T follicular helper cell (primary cell): ENCODE measurements at regions not wholly inside any gene's neighbourhood (a gene's known extent, or its start where the extent isn't known, plus 50 kb on each side); places are given as distances from the start of the nearest gene placed in this dataset.
"Not testable (repeated sequence)": the region's sequence is repeated elsewhere in the genome, so short reads cannot be mapped to it uniquely, and the experiment has no call there.

Experiments used
- DNase-seq: peaks from one replicate; pipeline ENCODE4 v3.0.0-alpha.2; 2020; ENCODE audit warnings: low read depth

- DNase-seq = no peak
Measured at GRCh38 chr7:94174956-94175355, 170.8 kb upstream of the BET1 start.

DNA sequence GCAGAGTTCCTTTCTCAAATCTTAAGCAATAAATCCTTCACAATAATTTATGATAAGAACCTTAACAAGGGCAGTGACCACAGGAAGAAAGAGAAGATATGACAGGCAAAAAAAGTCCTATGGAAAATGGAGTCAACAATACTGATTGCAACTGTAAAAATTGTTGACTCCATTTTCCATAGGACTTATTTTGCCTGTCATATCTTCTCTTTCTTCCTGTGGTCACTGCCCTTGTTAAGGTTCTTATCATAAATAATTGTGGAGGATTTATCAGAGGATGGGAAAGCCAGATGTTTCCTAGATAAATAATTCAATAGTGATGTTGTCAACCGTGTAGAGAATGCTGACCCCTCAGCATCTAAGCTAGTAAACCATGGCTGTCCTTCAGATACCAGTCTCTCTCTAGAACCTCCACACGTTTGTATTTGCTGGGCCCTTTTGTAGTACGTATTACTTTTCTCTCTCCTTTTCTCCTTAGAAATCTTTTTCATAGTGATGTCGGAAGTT is 172.6 kb upstream of the BET1 start:
- DNase-seq = no peak

DNA sequence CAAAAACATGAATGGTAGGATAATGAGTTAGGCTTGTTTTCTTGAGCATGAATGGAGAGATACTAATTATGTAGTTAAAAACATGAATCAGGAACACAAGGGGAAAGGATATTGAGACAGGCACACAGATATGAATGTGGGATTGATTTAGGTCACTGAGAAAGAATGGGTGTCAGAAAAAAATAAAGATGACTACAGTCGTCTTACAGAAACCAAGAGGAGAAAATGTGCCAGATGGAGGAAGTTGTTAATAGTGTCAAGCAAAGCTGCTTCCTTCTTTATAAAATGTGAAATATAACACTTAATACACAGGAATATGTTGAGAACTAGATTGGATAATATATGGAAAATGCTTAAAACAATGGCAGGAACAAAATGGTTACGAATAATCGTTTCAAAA is 173.3 kb upstream of the BET1 start:
- DNase-seq = no peak

DNA sequence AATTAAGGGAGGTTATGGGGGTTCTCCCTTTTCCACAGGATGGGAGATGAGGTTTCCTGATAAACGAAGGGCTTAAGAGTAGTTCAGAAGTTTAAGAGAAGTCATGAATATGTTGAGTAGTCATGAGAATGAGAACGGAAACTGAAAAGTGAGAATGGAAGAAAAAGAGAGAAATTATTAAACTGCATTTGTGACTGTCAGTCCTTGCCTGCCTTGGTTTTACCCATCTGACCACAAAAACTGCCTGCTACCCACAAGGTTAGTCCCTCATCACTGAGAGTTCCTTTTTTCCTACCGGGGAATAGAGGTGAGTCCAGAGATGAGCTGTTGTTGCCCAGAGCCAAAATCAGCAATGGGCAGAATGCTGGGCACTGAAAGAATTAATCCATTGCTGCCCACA is 174.1 kb upstream of the BET1 start:
- no peak for DNase-seq

DNA sequence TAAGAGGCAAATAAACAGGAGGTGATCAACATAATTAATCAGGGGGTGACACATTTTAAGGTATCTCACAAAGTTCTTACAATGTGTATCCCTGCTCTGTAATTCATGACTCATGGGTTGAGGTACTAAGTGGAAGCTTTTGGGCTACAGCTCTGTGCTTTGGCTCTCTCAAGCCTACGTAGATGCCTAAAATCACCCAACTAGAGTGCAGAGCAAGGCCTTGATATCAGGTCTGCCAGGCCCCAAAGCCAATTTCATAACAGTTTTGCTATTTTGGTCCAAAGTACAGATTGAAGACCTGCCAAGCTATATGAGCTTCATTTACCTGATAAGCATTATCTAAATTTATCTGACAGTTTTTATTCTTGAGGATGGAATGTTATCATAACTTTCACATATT is 175.3 kb upstream of the BET1 start:
- DNase-seq = no peak

DNA sequence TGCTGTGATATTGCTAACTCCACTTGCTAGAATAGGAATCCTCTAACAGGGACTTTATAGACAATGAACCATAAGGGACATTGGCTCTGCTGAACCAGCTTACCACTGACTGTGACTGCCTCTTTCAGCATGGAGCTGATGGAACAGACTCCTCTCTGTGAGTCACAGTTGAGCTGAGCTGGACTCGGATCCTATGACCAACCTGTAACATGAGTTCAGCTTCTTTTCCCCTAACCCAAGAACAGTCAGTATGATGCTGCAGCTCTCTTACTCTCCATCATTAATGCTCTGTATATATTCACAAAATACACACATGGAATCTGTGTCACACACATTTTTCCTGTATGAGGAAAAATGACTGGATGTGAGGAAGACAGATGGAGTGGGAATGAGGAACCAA is 177.9 kb upstream of the BET1 start:
- no peak for DNase-seq

- no peak for DNase-seq
Measured at GRCh38 chr7:94182721-94183120, 178.6 kb upstream of the BET1 start.

GRCh38 chr7:94183289-94183749 is 179.2 kb upstream of the BET1 start:
- DNase-seq = no peak

DNA sequence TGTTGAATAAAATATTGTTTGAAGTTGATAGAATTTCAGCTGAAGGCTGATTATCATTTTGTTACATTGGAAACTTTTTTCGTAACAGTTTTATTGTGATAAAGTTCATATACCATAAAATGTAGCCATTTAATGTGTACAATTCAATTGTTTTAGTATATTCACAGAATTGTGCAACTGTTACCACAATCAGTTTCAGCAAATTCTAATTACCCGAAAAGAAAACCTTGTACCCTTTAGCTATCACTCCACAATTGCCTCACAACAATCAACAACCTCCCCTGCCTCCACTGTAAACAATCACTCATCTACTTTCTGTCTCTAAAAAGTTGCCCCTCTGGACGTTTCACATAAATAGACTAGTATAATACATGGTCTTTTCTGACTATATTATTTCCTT is 179.7 kb upstream of the BET1 start:
- DNase-seq = no peak

- no peak for DNase-seq
Measured at GRCh38 chr7:94188350-94188749, 184.2 kb upstream of the BET1 start.

GRCh38 chr7:94190599-94191061 is 186.5 kb upstream of the BET1 start:
- no peak for DNase-seq

DNA sequence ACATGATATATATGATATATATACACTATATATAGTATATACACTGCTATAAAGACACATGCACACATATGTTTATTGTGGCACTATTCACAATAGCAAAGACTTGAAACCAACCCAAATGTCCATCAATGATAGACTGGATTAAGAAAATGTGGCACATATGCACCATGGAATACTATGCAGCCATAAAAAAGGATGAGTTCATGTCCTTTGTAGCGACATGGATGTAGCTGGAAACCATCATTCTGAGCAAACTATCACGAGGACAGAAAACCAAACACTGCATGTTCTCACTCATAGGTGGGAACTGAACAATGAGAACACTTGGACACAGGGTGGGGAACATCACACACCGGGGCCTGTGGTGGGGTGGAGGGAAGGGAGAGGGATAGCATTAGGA is 190.3 kb upstream of the BET1 start:
- DNase-seq = not testable (repeated sequence)

DNA sequence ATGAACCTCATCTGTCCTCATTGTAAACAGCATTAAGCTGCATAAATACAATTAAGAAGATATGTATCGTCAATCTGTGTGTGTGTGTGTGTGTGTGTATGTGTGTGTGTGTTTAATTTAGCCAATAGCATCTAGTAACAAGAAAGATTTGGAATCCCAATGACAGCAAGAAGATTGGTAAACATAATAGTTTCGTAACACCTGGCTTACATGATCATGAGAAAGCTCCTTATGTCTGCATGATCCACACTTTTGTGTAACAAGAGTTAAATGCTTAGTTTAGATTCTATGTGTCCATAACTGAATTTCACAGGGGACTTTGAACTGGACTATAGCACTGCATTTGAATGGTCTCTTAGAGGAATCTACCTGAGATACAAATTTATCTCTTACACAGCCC is 191.0 kb upstream of the BET1 start:
- no peak for DNase-seq

DNA sequence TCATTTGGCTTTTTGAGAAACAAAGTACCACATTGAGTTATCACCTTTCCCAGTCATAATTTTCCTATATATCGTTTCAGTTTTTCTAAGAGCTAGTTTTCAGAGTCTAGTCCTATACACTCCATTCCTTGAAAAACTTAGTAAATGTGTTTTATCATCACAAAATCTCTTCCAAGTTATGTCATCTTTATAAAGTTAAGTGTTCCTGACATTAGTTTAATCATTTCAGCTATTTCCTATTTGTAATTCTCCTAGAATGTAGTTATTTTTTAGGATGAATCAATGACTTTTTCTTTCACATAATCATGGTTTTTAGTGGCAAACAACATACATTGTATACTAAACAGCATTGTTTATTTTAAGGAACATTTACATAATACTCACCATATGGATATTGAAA is 191.7 kb upstream of the BET1 start:
- no peak for DNase-seq

DNA sequence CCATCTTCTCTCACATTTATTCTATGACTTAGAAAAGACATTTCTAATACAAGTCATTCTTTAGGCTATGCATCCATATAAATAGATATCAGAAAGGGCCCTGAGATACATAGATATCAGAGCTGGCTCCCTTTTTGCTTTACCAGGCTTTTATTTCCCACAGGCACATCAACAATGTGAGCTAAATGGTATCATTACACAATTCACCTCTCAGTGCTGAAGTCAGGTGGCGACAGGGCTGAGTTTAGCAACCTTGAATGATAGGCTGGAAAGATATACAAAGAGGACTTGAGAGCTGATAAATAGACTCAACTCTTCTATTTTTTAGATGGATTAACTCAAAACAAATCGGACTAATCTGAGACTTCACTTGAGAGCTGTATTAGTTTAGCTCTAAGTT is 189.2 kb upstream of the COL1A2 start:
- DNase-seq = no peak

DNA sequence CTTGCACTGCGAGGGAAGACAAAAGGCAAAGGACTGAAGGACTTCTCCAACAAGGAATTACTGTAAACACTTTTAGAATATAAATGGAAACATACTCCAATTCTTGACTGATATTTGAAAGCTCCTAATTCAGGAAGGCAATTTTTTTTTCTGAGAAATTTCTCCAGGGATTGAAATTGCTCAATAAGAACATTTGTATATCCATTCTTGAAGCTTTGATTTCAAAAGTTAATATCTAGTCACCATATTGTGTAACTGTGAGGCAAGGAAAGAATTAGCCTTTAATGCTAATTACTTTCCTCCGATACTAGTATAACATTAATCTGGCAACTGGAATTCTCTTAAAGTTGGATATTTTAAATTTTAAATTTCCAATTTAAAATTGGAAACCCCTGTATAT is 188.4 kb upstream of the COL1A2 start:
- DNase-seq = no peak

GRCh38 chr7:94212160-94212559 is 182.5 kb upstream of the COL1A2 start:
- no peak for DNase-seq

DNA sequence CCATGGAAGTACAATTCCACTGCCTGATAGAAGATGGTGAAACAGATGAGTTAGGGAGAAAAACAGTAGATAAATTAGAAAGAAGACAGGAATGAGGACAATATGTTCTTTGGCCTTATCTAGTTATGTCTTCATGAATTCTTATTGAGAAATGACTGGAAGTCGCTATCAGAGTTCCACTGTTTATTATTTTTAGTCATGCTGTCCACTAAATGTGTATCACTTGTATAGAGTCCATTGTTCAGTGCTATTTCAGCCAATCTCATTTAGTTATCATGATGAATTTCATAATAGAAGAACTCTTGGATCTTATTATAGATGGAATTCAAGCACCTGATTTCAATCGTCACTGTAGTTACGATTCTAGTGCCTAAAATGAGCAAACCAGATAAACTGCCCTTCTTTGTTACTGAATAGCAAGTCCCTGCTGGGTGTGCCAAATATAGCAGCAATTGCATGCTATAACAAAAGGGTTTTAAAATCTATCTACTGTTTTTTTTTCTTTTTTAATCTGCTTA is 177.7 kb upstream of the COL1A2 start:
- DNase-seq = no peak

DNA sequence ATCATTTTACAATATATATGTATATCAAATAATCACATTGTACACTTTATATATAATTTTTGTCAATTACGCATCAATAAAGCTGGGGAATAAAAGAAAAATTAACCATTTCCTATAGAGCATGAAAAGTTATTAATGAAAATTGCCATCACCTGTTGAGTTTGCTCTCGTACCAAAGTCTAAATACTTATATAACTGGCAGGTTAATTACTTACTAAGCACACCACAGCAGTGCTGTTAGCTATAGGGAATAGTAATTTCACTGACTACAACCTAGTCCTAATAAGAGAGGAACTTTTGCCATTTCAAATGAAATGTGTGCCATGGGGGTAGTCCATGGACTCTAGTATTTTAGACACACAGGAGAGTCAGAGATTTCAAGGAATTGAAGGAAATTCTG is 176.9 kb upstream of the COL1A2 start:
- DNase-seq = no peak

DNA sequence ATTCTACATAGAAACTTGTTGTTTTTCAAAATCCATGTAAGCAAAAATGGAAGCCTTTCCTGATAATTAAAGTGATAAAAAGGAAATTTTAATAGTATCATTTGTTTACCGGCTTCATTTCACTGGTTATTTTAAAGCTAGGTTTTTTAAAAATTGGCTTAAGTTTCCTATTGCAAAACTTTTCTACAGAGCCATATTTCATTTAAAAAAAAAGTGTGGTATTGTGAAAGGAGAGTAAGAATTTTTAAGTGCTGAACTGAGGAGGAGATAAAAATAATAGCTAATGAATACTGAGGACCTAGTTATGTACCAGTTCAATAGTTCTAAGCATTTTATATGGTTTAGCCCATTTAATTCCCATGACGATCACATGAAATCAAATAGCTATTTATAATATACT is 172.2 kb upstream of the COL1A2 start:
- no peak for DNase-seq

- DNase-seq = no peak
Measured at GRCh38 chr7:94223375-94224084, 171.2 kb upstream of the COL1A2 start.

GRCh38 chr7:94228223-94228622 is 166.5 kb upstream of the COL1A2 start:
- no peak for DNase-seq

GRCh38 chr7:94228678-94229077 is 166.0 kb upstream of the COL1A2 start:
- DNase-seq = no peak

GRCh38 chr7:94231305-94231704 is 163.4 kb upstream of the COL1A2 start:
- DNase-seq = no peak
